ENCODE measurements at regions not wholly inside any gene's neighbourhood (a gene's known extent, or its start where the extent isn't known, plus 50 kb on each side); places are given as distances from the start of the nearest gene placed in this dataset.
"Not testable (repeated sequence)": the region's sequence is repeated elsewhere in the genome, so short reads cannot be mapped to it uniquely, and the experiment has no call there.

DNA sequence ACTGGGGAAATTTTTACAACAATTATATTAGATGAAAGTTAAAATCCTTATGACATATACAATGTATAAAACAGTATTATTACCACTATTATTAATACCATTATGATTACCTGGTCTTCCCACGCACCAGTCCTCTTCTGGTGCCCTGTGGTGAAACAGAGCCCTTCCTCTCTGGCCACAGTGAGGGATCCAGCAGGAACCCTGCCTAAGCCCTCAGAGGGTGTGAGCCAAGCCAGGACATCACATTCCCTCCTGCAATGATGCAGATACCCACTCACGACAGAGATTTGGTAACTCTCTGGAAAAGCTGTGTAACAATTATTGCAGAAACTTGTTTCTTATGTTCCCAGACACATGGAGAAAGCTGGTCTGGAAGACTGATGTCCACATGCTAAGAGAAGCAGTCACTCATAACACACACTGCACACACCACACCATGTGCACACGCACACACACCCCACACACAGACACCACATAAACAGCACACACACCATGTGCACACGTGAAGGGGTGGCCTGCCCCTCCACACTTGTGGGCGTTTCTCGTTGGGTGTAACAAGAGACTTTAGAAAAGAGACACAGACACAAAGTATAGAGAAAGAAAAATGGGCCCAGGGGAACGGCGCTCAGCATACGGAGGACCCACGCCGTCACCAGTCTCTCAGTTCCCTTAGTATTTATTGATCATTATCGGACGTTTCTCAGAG is 1373.8 kb upstream of the DEFB115 start:
- DNase-seq: not testable (repeated sequence)

DNA sequence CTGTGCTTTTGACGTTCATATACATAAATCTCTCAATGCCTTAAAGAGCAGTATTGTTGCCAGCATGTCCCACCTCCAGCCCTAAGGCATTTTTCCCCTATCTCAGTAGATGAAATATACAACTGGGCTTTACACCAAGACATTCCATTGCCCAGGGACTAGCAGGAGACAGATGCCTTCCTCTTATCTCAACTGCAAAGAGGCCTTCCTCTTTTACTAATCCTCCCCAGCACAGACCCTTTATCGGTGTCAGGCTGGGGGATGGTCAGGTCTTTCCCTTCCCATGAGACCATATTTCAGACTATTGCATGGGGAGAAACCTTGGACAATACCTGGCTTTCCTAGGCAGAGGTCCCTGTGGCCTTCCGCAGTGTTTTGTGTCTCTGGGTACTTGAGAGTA is 1373.1 kb upstream of the DEFB115 start:
- DNase-seq: not testable (repeated sequence)

DNA sequence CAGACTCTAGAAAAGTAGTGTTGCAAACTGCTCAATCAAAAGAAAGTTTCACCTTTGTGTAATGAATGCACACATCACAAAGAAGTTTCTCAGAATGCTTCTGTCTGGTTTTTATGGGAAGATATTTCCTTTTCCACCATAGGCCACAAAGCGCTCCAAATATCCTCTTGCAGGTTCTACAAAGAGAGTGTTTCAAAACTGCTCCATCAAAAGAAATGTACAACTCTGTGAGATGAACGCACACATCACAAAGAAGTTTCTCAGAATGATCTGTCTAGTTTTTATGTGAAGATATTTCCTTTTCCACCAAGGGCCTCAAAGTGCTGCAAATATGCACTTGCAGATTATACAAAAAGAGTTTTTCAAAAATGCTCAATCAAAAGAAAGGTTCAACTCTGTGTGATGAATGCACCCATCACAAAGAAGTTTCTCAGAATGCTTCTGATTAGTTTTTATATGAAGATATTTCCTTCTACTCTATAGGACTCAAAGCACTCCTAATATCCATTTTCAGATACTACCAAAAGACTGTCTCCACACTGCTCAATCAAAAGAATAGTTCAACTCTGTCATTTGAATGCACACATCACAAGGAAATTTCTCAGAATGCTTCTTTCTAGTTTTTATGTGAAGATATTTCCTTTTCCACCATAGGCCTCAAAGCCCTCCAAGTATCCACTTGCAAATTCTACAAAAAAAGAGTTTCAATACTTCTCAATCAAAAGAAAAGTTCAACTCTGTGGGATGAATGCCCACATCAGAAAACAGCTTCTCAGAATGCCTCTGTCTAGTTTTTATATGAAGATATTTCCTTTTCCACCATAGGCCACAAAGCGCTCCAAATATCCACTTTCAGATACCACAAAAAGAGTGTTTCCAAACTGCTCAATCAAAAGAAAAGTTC is 1371.9 kb upstream of the DEFB115 start:
- not testable (repeated sequence) for DNase-seq

DNA sequence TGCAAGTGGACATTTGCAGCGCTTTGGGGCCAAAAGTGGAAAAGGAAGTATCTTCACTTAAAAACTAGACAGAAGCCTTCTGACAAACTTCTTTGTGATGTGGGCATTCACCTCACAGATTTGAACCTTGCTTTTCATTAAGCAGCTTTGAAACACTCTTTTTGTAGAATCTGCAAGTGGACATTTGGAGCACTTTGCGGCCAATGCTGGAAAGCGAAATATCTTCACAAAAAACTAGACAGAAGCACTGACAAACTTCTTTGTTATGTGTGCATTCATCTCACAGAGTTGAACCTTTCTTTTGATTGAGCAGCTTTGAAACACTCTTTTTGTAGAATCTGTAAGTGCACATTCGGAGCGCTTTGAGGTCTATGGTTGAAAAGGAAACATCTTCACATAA is 1365.9 kb upstream of the DEFB115 start:
- DNase-seq: not testable (repeated sequence)
